ENCODE measurements at regions not wholly inside any gene's neighbourhood (a gene's known extent, or its start where the extent isn't known, plus 50 kb on each side); places are given as distances from the start of the nearest gene placed in this dataset.

DNA sequence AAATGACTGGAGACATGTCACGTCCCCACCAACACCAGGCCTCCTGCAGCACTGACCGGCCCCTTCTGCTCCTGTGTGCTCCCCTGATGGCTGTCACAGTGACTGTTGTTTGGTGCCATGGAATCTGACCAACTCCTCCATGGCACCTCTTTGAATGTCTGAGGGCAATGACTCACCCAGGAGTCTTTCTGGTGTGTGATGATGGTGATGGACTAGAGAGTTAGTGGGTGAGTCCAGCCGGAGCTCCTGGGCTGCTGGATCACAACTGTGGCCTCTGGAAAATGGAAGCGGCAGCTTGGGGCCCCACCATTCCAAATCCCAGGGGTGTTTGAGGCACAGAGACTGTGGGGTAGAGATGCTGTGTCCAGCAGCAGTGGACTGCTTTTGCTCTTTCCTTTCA, 133.3 kb downstream of the TFAP2C start:
- no peak for ATAC-seq
- no peak for DNase-seq (ENCODE audit: low read depth, low spot score)
- POLR2A ChIA-PET, result no interaction called here

DNA sequence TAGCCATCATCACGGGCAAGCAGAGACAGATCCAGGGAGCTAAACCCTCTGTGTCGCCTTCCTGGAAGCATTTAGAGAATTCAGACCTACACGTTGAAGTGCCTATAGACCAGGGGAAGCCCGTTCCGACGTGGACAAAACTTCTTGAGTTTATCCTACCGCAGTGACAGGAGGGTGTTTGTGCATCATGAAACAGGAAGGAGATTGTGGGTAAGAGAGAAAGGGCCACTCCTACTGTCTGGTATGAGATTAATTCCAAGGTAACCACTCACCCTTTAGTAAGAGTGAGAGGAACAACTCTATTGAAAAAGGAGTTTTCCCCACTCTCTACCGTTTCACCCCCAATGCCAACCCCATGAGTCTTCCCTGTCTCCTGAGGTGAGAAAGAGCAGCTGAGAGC, 133.7 kb downstream of the TFAP2C start:
- ChIA-PET CTCF (no interaction called here), POLR2A (no interaction called here)
- DNase-seq (ENCODE audit: low read depth, low spot score) (no peak), ATAC-seq (no peak)
- no TSS peak for BruUV-seq (replicated peaks)
- H3K9me3 ChIP-seq (ENCODE audit: control insufficient read depth, insufficient read depth, low read depth, low read length), result no peaks in the 10 kb centered on the region
- no peak overlapping the region for H3K4me3 ChIP-seq (ENCODE audit: low read depth in 2 of 2, low read length in 2 of 2)
- no peak overlapping the region for H3K27ac ChIP-seq (ENCODE audit: low read length)
- no peaks in the 10 kb centered on the region for H3K4me1 ChIP-seq (ENCODE audit: control insufficient read depth, insufficient read depth, low read length)
- intact Hi-C loops (cut with micrococcal nuclease; ENCODE audit: unreplicated experiment) (no loop called here), in situ Hi-C loops (cut with HindIII; ENCODE audit: low pct_unique_long_range_greater_than_20kb, low sequenced_read_pairs) (no loop called here)
- no peaks in the 10 kb centered on the region for H3K36me3 ChIP-seq (ENCODE audit: control insufficient read depth, insufficient read depth, low read length)
- TF ChIP-seq POLR2AphosphoS5 (IDR thresholded peaks at IDR 0.05; ENCODE audit: low read depth, low read length) (no peak), SIN3A (IDR thresholded peaks at IDR 0.05; ENCODE audit: borderline replicate concordance, insufficient read depth, low read depth, low read length) (no peak), TCF7L2 (IDR thresholded peaks at IDR 0.05; ENCODE audit: low read depth, low read length) (no peak)
- TF ChIP-seq, protein P1, sequence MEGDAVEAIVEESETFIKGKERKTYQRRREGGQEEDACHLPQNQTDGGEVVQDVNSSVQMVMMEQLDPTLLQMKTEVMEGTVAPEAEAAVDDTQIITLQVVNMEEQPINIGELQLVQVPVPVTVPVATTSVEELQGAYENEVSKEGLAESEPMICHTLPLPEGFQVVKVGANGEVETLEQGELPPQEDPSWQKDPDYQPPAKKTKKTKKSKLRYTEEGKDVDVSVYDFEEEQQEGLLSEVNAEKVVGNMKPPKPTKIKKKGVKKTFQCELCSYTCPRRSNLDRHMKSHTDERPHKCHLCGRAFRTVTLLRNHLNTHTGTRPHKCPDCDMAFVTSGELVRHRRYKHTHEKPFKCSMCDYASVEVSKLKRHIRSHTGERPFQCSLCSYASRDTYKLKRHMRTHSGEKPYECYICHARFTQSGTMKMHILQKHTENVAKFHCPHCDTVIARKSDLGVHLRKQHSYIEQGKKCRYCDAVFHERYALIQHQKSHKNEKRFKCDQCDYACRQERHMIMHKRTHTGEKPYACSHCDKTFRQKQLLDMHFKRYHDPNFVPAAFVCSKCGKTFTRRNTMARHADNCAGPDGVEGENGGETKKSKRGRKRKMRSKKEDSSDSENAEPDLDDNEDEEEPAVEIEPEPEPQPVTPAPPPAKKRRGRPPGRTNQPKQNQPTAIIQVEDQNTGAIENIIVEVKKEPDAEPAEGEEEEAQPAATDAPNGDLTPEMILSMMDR (IDR thresholded peaks at IDR 0.05), result no peak
- TF ChIP-seq, protein P2, sequence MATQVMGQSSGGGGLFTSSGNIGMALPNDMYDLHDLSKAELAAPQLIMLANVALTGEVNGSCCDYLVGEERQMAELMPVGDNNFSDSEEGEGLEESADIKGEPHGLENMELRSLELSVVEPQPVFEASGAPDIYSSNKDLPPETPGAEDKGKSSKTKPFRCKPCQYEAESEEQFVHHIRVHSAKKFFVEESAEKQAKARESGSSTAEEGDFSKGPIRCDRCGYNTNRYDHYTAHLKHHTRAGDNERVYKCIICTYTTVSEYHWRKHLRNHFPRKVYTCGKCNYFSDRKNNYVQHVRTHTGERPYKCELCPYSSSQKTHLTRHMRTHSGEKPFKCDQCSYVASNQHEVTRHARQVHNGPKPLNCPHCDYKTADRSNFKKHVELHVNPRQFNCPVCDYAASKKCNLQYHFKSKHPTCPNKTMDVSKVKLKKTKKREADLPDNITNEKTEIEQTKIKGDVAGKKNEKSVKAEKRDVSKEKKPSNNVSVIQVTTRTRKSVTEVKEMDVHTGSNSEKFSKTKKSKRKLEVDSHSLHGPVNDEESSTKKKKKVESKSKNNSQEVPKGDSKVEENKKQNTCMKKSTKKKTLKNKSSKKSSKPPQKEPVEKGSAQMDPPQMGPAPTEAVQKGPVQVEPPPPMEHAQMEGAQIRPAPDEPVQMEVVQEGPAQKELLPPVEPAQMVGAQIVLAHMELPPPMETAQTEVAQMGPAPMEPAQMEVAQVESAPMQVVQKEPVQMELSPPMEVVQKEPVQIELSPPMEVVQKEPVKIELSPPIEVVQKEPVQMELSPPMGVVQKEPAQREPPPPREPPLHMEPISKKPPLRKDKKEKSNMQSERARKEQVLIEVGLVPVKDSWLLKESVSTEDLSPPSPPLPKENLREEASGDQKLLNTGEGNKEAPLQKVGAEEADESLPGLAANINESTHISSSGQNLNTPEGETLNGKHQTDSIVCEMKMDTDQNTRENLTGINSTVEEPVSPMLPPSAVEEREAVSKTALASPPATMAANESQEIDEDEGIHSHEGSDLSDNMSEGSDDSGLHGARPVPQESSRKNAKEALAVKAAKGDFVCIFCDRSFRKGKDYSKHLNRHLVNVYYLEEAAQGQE (IDR thresholded peaks at IDR 0.05; ENCODE audit: insufficient read depth in 1 of 2, low read depth in 2 of 2, low read length in 1 of 2), result no peak
- no peaks in the 10 kb centered on the region for H3K27me3 ChIP-seq (ENCODE audit: control insufficient read depth, insufficient read depth, low read length)

More for the DNA sequence above, 133.3 kb downstream of the TFAP2C start:
- Histone ChIP-seq H3K27me3 (ENCODE audit: control insufficient read depth, insufficient read depth, low read length) (no peaks in the 10 kb centered on the region), H3K27ac (ENCODE audit: low read length) (no peak overlapping the region), H3K4me3 (ENCODE audit: low read depth in 2 of 2, low read length in 2 of 2) (no peak overlapping the region), H3K9me3 (ENCODE audit: control insufficient read depth, insufficient read depth, low read depth, low read length) (no peaks in the 10 kb centered on the region), H3K4me1 (ENCODE audit: control insufficient read depth, insufficient read depth, low read length) (no peaks in the 10 kb centered on the region), H3K36me3 (ENCODE audit: control insufficient read depth, insufficient read depth, low read length) (no peaks in the 10 kb centered on the region)
- in situ Hi-C loops (cut with HindIII; ENCODE audit: low pct_unique_long_range_greater_than_20kb, low sequenced_read_pairs) (no loop called here), intact Hi-C loops (cut with micrococcal nuclease; ENCODE audit: unreplicated experiment) (no loop called here)
- BruUV-seq (replicated peaks), result no TSS peak
- CTCF ChIA-PET, result no interaction called here
- TF ChIP-seq, protein P1 (IDR thresholded peaks at IDR 0.05), result no peak
- TF ChIP-seq POLR2AphosphoS5 (IDR thresholded peaks at IDR 0.05; ENCODE audit: low read depth, low read length), result no peak
- TF ChIP-seq, protein P2 (IDR thresholded peaks at IDR 0.05; ENCODE audit: insufficient read depth in 1 of 2, low read depth in 2 of 2, low read length in 1 of 2), result no peak
- TF ChIP-seq SIN3A (IDR thresholded peaks at IDR 0.05; ENCODE audit: borderline replicate concordance, insufficient read depth, low read depth, low read length), result no peak
- no peak for TF ChIP-seq TCF7L2 (IDR thresholded peaks at IDR 0.05; ENCODE audit: low read depth, low read length)
